ENCODE measurements at regions not wholly inside any gene's neighbourhood (a gene's known extent, or its start where the extent isn't known, plus 50 kb on each side); places are given as distances from the start of the nearest gene placed in this dataset.
A peak's percentile ranks its signal among the peaks of the same experiment; 100 is the strongest.

DNA sequence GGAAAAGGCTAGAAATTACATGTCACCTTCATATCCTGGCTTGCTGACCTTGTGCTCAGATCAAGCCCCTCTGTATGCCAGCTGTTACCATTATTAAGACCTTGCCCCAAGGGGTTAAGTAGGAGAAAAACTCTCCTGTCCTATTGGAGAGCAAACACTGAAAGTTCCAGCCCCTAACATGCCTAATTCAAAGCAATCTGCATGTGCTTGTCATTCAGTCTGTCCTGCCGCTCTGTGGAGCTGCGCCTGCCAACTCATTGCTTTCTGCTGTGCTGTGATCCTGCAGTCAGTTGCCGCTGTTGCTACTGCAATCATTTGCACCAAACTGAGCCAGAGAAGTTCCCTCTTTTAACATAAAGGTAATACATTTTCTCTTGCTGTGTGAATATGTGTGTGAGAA lies 113.4 kb downstream of the DISP1 start:
- H3K4me3 ChIP-seq (ENCODE audit: low read depth, low read length), result no peak overlapping the region
- DNase-seq (ENCODE audit: low read depth), result peak; percentile 9

DNA sequence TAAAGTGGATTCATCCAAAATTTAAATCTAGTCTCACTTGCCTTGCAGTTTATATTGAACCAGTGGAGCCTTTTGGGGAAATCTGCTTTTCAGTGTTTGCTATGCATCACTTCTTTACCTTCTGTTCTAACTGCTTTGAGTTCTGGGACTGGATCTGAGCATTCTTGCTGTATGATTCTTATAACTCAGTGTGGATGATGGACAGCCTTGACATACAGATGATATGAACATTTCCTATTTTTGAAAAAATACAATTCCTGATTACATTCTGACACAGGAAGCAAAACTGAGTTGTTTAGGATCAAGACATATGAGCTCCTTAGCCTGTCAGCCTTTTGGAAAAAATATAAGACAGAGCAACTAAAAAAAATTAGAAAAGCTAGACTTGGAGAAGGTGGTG lies 115.2 kb downstream of the DISP1 start:
- no peak for DNase-seq (ENCODE audit: low read depth)
- no peak for TF ChIP-seq MAX (IDR thresholded peaks at IDR 0.05; ENCODE audit: low read depth, low read length)
- no peak for TF ChIP-seq MYC (IDR thresholded peaks at IDR 0.05; ENCODE audit: low read depth, low read length)
- TF ChIP-seq, protein P1, sequence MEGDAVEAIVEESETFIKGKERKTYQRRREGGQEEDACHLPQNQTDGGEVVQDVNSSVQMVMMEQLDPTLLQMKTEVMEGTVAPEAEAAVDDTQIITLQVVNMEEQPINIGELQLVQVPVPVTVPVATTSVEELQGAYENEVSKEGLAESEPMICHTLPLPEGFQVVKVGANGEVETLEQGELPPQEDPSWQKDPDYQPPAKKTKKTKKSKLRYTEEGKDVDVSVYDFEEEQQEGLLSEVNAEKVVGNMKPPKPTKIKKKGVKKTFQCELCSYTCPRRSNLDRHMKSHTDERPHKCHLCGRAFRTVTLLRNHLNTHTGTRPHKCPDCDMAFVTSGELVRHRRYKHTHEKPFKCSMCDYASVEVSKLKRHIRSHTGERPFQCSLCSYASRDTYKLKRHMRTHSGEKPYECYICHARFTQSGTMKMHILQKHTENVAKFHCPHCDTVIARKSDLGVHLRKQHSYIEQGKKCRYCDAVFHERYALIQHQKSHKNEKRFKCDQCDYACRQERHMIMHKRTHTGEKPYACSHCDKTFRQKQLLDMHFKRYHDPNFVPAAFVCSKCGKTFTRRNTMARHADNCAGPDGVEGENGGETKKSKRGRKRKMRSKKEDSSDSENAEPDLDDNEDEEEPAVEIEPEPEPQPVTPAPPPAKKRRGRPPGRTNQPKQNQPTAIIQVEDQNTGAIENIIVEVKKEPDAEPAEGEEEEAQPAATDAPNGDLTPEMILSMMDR (IDR thresholded peaks at IDR 0.05; ENCODE audit: low read depth, low read length), result no peak
- TF ChIP-seq POLR2A (IDR thresholded peaks at IDR 0.05; ENCODE audit: extremely low read depth, insufficient read length), result no peak
- no peak overlapping the region for H3K4me3 ChIP-seq (ENCODE audit: low read depth, low read length)

More for the DNA sequence above, 113.4 kb downstream of the DISP1 start:
- TF ChIP-seq MYC (IDR thresholded peaks at IDR 0.05; ENCODE audit: low read depth, low read length) (no peak), MAX (IDR thresholded peaks at IDR 0.05; ENCODE audit: low read depth, low read length) (no peak), POLR2A (IDR thresholded peaks at IDR 0.05; ENCODE audit: extremely low read depth, insufficient read length) (no peak)
- TF ChIP-seq, protein P1 (IDR thresholded peaks at IDR 0.05; ENCODE audit: low read depth, low read length), result no peak

GRCh38 chr1:222931023-222931422 lies 116.2 kb downstream of the DISP1 start:
- no peak for DNase-seq (ENCODE audit: low read depth)
- H3K4me3 ChIP-seq (ENCODE audit: low read depth, low read length), result no peak overlapping the region
- TF ChIP-seq MAX (IDR thresholded peaks at IDR 0.05; ENCODE audit: low read depth, low read length) (no peak), POLR2A (IDR thresholded peaks at IDR 0.05; ENCODE audit: extremely low read depth, insufficient read length) (no peak), MYC (IDR thresholded peaks at IDR 0.05; ENCODE audit: low read depth, low read length) (no peak)
- TF ChIP-seq, protein P1 (IDR thresholded peaks at IDR 0.05; ENCODE audit: low read depth, low read length), result no peak

- TF ChIP-seq MYC (IDR thresholded peaks at IDR 0.05; ENCODE audit: low read depth, low read length) (no peak), POLR2A (IDR thresholded peaks at IDR 0.05; ENCODE audit: extremely low read depth, insufficient read length) (no peak), MAX (IDR thresholded peaks at IDR 0.05; ENCODE audit: low read depth, low read length) (no peak)
- TF ChIP-seq, protein P1 (IDR thresholded peaks at IDR 0.05; ENCODE audit: low read depth, low read length), result no peak
- H3K4me3 ChIP-seq (ENCODE audit: low read depth, low read length), result no peak overlapping the region
- no peak for DNase-seq (ENCODE audit: low read depth)
Measured at GRCh38 chr1:222933273-222933672, 118.4 kb downstream of the DISP1 start.

DNA sequence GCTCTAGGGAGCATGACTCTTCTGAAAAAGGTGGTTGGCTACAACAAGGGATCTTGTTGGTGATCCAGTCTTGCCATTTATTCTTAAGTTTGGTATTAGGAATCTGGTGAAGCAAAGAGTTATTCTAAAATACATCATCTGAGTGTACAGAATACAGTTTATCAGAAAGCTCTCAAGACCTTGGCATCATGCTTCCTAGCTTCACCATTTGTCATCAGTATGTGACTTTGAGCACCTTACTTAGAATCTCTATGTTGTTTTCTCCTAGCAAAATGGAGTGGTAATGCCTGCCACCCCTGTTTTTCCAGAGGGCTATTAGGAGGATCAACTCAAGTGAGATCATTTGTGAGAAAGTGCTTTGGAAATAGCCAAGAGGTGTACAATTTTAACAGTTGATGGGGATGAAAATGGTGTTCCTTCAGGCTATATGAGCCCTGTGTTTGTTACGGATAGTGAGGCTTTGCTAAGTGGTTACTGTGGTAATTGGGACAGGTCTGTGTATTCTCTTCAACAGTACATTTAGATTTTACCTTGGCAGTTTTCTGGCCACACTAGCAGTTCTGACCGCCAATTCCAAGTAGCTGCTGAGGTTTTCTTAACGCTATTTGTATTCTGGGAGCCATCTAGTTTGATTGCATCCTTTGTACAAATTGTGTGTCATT lies 120.5 kb downstream of the DISP1 start:
- no peak for DNase-seq (ENCODE audit: low read depth)
- no peak overlapping the region for H3K4me3 ChIP-seq (ENCODE audit: low read depth, low read length)
- no peak for TF ChIP-seq POLR2A (IDR thresholded peaks at IDR 0.05; ENCODE audit: extremely low read depth, insufficient read length)
- TF ChIP-seq MYC (IDR thresholded peaks at IDR 0.05; ENCODE audit: low read depth, low read length), result no peak

- H3K4me3 ChIP-seq (ENCODE audit: low read depth, low read length), result no peak overlapping the region
- TF ChIP-seq MYC (IDR thresholded peaks at IDR 0.05; ENCODE audit: low read depth, low read length) (no peak), MAX (IDR thresholded peaks at IDR 0.05; ENCODE audit: low read depth, low read length) (no peak), POLR2A (IDR thresholded peaks at IDR 0.05; ENCODE audit: extremely low read depth, insufficient read length) (no peak)
- no peak for DNase-seq (ENCODE audit: low read depth)
Measured at GRCh38 chr1:222936042-222936441, 121.2 kb downstream of the DISP1 start.

All from NB4 (cell line).